NB4 (cell line): ENCODE measurements at regions not wholly inside any gene's neighbourhood (a gene's known extent, or its start where the extent isn't known, plus 50 kb on each side); places are given as distances from the start of the nearest gene placed in this dataset.

Experiments used
- CTCF ChIP-seq: IDR thresholded peaks from one replicate; pipeline ENCODE4 v1.5.1; 2012; ENCODE audit warnings: low read depth, low read length
- MAX ChIP-seq: IDR thresholded peaks from 2 replicates; pipeline ENCODE4 v1.6.1; 2011; ENCODE audit warnings: low read depth, low read length
- MYC ChIP-seq: IDR thresholded peaks from 2 replicates; pipeline ENCODE4 v1.6.1; 2011; ENCODE audit warnings: low read depth, low read length
- POLR2A ChIP-seq: IDR thresholded peaks from 2 replicates; pipeline ENCODE4 v1.6.1; 2011; ENCODE audit warnings: mild to moderate bottlenecking; ENCODE audit not compliant: insufficient read length; ENCODE audit errors: extremely low read depth

- TF ChIP-seq CTCF (no peak), POLR2A (no peak), MYC (no peak), MAX (no peak)
Observed at GRCh38 chrX:38887222-38887621, 86.0 kb downstream of the MID1IP1 start.
